Right lobe of liver (tissue), 4 donors: ENCODE measurements at regions not wholly inside any gene's neighbourhood (a gene's known extent, or its start where the extent isn't known, plus 50 kb on each side); places are given as distances from the start of the nearest gene placed in this dataset.

Experiments
- POLR2A ChIP-seq: fragments of 450-650 bp; IDR thresholded peaks from one replicate; pipeline ENCODE4 v1.6.1; 2017; ENCODE audit warnings: antibody characterized with exemption, mild to moderate bottlenecking
- TF ChIP-seq, protein P1 (sequence below), 4 donors: fragments of 200-600 bp in 3 of 4; fragments of 450-650 bp in 1 of 4; IDR thresholded peaks; one replicate each; pipeline versions ENCODE4 v1.5.1 to v1.8.0; 2016 to 2022; ENCODE audit warnings: antibody characterized with exemption in 4 of 4, mild to moderate bottlenecking in 2 of 4
- donor health status: DM: no; HTN: no; CAD: no.
- donor health status: DM: no; HTN: no; CAD: no.
- donor health status: DM: no; HTN: yes; CAD: no.

DNA sequence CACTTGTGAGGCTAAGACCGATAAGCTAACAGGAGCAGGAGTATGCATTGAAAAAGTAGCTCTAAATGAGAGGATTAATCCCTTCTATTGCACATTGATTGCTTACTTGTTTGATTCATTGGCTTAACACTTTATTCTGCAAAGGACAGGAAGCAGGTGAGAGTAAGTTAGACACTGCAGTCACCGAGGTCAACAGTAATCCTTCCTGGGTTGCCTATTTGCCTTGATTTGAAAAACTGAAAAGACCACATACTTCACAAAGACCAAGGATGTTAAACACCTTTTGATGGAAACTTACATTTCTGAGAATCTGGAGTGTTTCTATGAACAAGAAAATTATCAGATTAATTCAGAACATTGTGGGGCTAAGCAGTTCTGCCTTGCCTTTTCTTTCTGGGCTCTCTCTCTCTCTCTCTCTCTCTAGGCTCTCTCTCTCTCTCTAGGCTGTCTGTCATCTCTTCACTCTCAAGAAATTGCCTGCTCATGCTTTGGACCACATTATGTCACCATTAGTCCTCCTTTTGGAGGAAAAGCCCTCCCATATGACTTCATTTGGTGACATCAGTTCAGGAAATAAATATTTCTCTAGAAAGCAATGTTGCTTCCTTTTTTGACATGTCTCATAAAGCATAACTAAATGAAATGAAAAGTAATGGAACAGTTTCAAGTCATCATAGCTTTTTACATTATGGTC, 103.8 kb downstream of the TNFSF18 start:
- TF ChIP-seq, protein P1, sequence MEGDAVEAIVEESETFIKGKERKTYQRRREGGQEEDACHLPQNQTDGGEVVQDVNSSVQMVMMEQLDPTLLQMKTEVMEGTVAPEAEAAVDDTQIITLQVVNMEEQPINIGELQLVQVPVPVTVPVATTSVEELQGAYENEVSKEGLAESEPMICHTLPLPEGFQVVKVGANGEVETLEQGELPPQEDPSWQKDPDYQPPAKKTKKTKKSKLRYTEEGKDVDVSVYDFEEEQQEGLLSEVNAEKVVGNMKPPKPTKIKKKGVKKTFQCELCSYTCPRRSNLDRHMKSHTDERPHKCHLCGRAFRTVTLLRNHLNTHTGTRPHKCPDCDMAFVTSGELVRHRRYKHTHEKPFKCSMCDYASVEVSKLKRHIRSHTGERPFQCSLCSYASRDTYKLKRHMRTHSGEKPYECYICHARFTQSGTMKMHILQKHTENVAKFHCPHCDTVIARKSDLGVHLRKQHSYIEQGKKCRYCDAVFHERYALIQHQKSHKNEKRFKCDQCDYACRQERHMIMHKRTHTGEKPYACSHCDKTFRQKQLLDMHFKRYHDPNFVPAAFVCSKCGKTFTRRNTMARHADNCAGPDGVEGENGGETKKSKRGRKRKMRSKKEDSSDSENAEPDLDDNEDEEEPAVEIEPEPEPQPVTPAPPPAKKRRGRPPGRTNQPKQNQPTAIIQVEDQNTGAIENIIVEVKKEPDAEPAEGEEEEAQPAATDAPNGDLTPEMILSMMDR (IDR thresholded peaks at IDR 0.05), result no peak
- no peak for TF ChIP-seq POLR2A
